Erythroblast (primary cell): ENCODE measurements at regions not wholly inside any gene's neighbourhood (a gene's known extent, or its start where the extent isn't known, plus 50 kb on each side); places are given as distances from the start of the nearest gene placed in this dataset.

Source experiments
- GATA1 ChIP-seq: IDR thresholded peaks from 2 replicates; pipeline ENCODE4 v1.6.1; 2011; ENCODE audit warnings: low read depth, mild to moderate bottlenecking, control low read depth, low read length, moderate library complexity
- POLR2A ChIP-seq: IDR thresholded peaks from 2 replicates; pipeline ENCODE4 v1.6.1; 2011; ENCODE audit warnings: mild to moderate bottlenecking, low read length

DNA sequence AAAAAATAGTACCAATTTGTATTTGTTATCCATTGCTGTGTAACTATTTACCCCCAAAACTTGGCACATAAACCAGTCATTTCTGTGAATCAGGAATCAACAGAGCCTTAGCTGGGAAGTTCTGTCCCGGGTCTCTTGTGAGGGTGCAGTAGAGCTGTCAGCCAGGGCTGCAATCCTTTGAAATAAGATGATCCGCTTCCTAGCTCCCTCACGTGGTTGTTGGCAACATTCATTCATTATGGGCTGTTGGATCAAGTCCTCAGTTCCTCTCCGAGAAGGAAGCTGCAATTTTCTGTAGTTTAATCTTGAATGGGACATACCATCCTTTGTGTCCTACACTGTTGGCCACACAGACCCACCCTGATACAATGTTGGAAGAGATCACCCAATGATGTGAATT, 277.2 kb downstream of the SUCLA2 start:
- TF ChIP-seq POLR2A, result no peak
- no peak for TF ChIP-seq GATA1
